ENCODE measurements at regions not wholly inside any gene's neighbourhood (a gene's known extent, or its start where the extent isn't known, plus 50 kb on each side); places are given as distances from the start of the nearest gene placed in this dataset.

DNA sequence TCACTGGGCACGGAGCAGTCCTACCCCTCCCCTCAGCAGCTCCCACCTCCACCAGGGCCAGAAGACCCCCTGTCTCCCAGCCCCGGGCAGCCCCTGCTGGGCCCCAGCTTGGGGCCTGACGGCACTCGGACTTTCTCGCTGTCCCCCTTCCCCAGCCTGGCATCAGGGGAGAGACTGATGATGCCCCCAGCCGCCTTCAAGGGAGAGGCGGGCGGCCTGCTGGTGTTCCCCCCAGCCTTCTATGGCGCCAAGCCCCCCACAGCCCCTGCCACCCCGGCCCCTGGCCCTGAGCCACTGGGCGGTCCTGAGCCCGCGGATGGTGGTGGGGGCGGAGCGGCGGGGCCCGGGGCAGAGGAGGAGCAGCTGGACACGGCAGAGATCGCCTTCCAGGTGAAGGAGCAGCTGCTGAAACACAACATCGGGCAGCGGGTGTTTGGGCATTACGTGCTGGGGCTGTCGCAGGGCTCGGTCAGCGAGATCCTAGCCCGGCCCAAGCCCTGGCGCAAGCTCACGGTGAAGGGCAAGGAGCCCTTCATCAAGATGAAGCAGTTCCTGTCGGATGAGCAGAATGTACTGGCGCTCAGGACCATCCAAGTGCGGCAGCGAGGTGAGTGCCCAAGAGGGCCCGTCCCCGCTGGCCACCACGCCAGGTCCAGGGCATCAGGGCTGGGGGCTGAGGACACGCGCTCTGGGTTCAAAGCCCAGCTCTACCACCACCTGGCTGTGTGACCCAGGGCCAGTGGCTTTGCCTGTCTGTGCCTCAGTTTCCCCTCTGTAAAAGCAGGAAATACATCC is 58.6 kb downstream of the PHETA1 start:
- no peak for TF ChIP-seq CTCF (IDR thresholded peaks at IDR 0.05; ENCODE audit: low read depth, low read length, missing control alignments)
- no peak for DNase-seq (ENCODE audit: low read depth)
- no peak overlapping the region for H3K4me3 ChIP-seq (ENCODE audit: low read depth, low read length)
- in situ Hi-C loops (cut with HindIII; ENCODE audit: low sequenced_read_pairs) = no loop called here

DNA sequence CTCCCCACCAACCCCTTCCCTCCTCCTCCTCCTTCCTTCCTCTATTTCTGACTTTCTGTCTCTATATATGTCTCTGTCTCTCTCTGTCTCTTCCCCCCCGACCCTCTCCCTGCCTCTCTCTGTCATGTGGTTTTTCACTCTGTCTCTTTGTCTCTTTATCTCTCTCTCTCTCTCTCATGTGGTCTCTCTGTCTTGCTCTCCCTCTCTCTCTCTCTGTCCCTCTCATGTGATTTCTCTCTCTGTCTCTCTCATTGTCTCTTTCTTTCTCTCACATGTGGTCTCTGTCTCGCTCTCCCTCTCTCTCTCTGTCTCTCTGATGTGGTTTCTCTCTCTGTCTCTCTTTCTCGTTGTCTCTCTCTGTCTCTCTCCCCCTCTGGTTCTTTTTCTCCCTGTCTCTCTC is 59.3 kb downstream of the PHETA1 start:
- TF ChIP-seq CTCF (IDR thresholded peaks at IDR 0.05; ENCODE audit: low read depth, low read length, missing control alignments) = no peak
- in situ Hi-C loops (cut with HindIII; ENCODE audit: low sequenced_read_pairs) = no loop called here
- no peak overlapping the region for H3K4me3 ChIP-seq (ENCODE audit: low read depth, low read length)
- DNase-seq (ENCODE audit: low read depth) = no peak

- no peak for TF ChIP-seq CTCF (IDR thresholded peaks at IDR 0.05; ENCODE audit: low read depth, low read length, missing control alignments)
- no peak overlapping the region for H3K4me3 ChIP-seq (ENCODE audit: low read depth, low read length)
- in situ Hi-C loops (cut with HindIII; ENCODE audit: low sequenced_read_pairs) = no loop called here
- DNase-seq (ENCODE audit: low read depth) = no peak
Observed at GRCh38 chr12:111308473-111308872, 60.4 kb downstream of the PHETA1 start.

GRCh38 chr12:111304642-111305071 is 64.2 kb downstream of the PHETA1 start:
- H3K4me3 ChIP-seq (ENCODE audit: low read depth, low read length) = no peak overlapping the region
- DNase-seq (ENCODE audit: low read depth) = no peak
- in situ Hi-C loops (cut with HindIII; ENCODE audit: low sequenced_read_pairs) = no loop called here
- peak; percentile 59 for TF ChIP-seq CTCF (IDR thresholded peaks at IDR 0.05; ENCODE audit: low read depth, low read length, missing control alignments)

DNA sequence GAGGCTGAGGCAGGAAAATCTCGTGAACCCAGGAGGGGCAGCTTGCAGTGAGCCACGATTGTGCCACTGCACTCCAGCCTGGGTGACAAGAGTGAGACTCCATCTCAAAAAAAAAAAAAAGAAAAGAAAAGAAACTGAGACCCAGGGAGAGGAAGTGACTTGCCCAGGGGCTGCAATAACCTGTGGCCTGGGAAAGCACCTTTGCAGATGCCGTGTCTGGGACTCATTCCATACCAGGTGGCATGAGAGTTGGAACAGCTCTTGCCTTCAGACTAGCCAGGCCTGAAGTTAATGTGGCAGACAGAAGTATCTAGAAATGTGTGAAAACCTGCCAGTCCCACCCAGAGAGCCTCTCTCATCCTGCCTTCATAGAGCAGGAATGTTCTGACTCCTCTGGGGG is 65.4 kb downstream of the PHETA1 start:
- TF ChIP-seq CTCF (IDR thresholded peaks at IDR 0.05; ENCODE audit: low read depth, low read length, missing control alignments) = no peak
- DNase-seq (ENCODE audit: low read depth) = no peak
- in situ Hi-C loops (cut with HindIII; ENCODE audit: low sequenced_read_pairs) = no loop called here
- H3K4me3 ChIP-seq (ENCODE audit: low read depth, low read length) = no peak overlapping the region

DNA sequence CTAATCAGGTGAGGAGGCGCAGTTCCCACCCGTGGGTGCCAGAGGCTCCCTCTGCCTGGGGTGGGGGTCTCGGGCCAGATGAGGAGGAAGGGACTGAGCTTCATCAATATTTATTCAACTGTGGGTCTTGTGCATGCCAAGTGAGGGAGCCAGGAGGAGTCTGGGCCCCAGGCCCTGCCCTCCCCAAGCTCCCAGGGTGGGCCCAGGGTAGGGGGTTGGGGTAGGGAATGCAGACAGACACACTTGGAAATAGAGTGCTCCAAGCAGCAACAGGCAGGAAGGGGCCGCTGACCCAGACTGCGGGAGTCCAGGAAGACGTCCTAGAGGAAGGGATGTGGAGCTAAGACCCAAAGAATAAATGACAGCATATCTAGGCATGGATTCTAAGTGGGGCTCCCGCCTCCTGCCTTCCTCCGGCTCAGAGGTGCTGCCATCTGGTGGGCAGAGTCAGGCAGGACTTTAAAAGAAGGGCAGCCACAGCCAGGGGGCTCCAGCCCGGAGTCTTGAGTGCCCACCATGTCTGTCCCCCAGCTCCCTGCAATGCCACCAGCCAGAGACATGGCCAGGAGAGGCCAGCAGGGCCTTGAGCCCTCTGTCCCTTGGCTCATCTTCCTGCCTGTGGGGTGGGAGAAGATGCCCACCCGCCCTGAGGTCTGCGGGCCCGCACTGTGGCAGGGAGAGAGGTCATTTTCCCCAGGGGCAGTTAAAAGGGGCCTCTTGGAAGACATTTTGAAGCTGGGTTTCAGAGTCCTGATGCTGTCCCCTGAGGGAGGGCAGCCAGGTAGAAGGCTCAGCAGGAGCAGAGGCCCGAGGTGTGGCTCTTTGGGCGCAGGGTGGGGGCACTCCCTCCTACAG is 70.1 kb downstream of the PHETA1 start:
- no peak overlapping the region for H3K4me3 ChIP-seq (ENCODE audit: low read depth, low read length)
- in situ Hi-C loops (cut with HindIII; ENCODE audit: low sequenced_read_pairs) = no loop called here
- TF ChIP-seq CTCF (IDR thresholded peaks at IDR 0.05; ENCODE audit: low read depth, low read length, missing control alignments) = peak; percentile 92
- peak; percentile 13 for DNase-seq (ENCODE audit: low read depth)

All from astrocyte of the cerebellum (primary cell).